BE2C (cell line): ENCODE measurements at regions not wholly inside any gene's neighbourhood (a gene's known extent, or its start where the extent isn't known, plus 50 kb on each side); places are given as distances from the start of the nearest gene placed in this dataset.

Experiments used
- DNase-seq: peaks from one replicate; pipeline ENCODE4 v3.0.0-alpha.2; 2020
- H3K27me3 ChIP-seq: fragments of 250-450 bp; sonication (Bioruptor Pico); 2 replicates; pipeline ENCODE4 v1.5.1; 2020; ENCODE audit warnings: mild to moderate bottlenecking
- H3K36me3 ChIP-seq: fragments of 250-450 bp; sonication (Bioruptor Pico); 2 replicates; pipeline ENCODE4 v1.5.1; 2020; ENCODE audit warnings: mild to moderate bottlenecking
- H3K4me1 ChIP-seq: fragments of 250-450 bp; sonication (Bioruptor Pico); 2 replicates; pipeline ENCODE4 v1.5.1; 2020
- H3K4me3 ChIP-seq: 2 replicates; pipeline ENCODE4 v1.5.1; 2011; ENCODE audit warnings: low read depth, low read length
- H3K9me3 ChIP-seq: fragments of 250-450 bp; sonication (Bioruptor Pico); 2 replicates; pipeline ENCODE4 v1.5.1; 2020
- TF ChIP-seq, protein P1 (sequence below): IDR thresholded peaks from 2 replicates; pipeline ENCODE4 v1.5.1; 2012; ENCODE audit warnings: mild to moderate bottlenecking, low read depth, low read length

- Histone ChIP-seq H3K36me3 (no peaks in the 10 kb centered on the region), H3K27me3 (no peaks in the 10 kb centered on the region), H3K4me1 (no peaks in the 10 kb centered on the region), H3K4me3 (no peak overlapping the region), H3K9me3 (no peaks in the 10 kb centered on the region)
- TF ChIP-seq, protein P1, sequence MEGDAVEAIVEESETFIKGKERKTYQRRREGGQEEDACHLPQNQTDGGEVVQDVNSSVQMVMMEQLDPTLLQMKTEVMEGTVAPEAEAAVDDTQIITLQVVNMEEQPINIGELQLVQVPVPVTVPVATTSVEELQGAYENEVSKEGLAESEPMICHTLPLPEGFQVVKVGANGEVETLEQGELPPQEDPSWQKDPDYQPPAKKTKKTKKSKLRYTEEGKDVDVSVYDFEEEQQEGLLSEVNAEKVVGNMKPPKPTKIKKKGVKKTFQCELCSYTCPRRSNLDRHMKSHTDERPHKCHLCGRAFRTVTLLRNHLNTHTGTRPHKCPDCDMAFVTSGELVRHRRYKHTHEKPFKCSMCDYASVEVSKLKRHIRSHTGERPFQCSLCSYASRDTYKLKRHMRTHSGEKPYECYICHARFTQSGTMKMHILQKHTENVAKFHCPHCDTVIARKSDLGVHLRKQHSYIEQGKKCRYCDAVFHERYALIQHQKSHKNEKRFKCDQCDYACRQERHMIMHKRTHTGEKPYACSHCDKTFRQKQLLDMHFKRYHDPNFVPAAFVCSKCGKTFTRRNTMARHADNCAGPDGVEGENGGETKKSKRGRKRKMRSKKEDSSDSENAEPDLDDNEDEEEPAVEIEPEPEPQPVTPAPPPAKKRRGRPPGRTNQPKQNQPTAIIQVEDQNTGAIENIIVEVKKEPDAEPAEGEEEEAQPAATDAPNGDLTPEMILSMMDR: no peak
- DNase-seq: no peak
Observed at GRCh38 chr9:88291856-88292255, 96.4 kb upstream of the SPIN1 start.

DNA sequence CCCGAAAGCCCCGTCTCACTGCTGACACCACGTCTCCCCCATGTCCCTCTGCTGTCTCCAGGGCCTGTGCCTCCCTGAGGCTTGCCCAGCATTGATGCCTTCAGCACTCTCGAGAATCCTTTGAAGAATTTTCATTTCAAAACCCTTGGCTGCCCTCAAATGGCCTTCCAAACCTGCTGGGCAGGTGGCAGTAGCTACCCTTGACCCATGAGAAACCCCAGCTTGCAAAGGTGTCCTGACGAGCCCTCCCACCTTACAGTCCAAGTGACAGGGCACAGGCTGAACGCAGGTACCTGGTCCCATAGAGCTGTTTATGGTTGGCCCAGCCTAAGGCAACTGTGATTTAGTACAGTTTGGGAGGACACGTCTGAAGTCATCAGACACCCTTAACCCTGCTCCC is 97.2 kb upstream of the SPIN1 start:
- Histone ChIP-seq H3K27me3 (no peaks in the 10 kb centered on the region), H3K4me3 (no peak overlapping the region), H3K4me1 (no peaks in the 10 kb centered on the region), H3K36me3 (no peaks in the 10 kb centered on the region), H3K9me3 (no peaks in the 10 kb centered on the region)
- TF ChIP-seq, protein P1: no peak
- no peak for DNase-seq

DNA sequence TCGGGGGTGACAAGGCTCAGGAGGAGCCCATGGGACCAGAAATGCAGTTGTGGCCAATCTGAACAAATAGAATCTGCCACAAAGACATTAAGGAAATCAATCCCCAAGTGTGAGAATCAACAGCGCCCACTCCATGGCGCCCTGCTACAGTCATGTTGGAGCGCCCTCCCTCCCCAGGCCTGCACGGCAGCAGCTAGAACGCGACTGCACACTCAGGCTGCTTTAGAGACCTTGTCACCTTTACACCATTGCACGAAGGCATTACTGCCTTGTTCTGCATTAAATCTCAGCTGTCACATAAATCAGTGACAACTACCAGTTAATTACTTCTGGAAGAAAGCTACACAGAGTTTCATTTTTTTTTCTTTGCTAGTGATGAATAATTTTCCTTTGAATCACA is 98.7 kb upstream of the SPIN1 start:
- H3K27me3 ChIP-seq: no peaks in the 10 kb centered on the region
- no peaks in the 10 kb centered on the region for H3K9me3 ChIP-seq
- DNase-seq: no peak
- TF ChIP-seq, protein P1: no peak
- no peak overlapping the region for H3K4me3 ChIP-seq
- H3K4me1 ChIP-seq: no peaks in the 10 kb centered on the region
- H3K36me3 ChIP-seq: no peaks in the 10 kb centered on the region

DNA sequence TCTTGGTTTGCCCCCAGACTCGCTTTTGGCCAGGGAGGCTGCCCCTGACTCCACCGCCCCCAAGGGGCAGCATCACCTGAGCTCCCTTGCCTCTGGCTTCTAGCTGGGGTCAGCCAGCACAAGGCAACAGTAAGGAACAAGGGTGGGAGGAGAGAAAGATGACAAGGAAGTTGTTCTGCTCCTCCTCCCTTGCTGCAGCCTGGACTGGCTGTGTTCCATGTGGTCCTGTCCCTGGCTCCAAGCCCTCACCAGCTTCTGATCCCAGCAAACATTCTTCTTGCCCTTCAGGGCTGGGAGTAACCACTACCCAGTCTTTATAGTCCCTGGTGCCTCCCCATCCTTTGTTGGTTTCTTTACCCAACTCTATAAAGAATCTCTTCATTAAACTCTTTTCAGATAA is 100.3 kb upstream of the SPIN1 start:
- no peaks in the 10 kb centered on the region for H3K36me3 ChIP-seq
- H3K4me1 ChIP-seq: no peaks in the 10 kb centered on the region
- TF ChIP-seq, protein P1: no peak
- H3K9me3 ChIP-seq: no peaks in the 10 kb centered on the region
- no peak overlapping the region for H3K4me3 ChIP-seq
- no peaks in the 10 kb centered on the region for H3K27me3 ChIP-seq
- DNase-seq: no peak

DNA sequence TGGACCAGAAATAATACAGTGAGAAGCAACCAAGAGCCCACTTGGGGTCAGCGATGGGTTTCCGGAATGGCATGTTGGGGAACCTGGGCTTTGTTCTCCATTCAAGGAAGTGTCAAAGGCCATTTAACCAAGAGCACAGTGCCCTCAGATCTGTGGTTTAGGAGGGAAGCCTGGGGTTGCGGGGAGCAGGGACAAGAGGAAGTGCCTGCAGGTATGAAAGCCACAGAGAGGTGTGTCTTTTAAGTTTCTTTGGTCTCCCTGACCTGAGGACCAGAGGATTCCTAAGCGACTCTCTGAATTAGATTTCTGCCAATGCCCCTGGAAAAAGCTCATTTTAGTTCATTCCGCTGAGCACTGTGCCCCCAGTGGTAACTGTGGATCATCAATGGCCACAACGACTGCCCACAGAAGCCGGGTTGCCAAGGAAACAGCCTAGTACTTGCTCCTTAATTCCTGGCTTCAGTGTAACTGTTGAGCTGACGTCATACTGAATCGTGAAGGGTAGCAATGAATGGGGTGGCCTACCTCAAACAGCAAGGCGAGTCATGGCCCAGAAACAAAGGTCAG is 107.3 kb upstream of the SPIN1 start:
- no peak for DNase-seq
- no peak overlapping the region for H3K4me3 ChIP-seq
- TF ChIP-seq, protein P1: peak; percentile 17; the same call in 1 of the 2 replicates
- no peaks in the 10 kb centered on the region for H3K9me3 ChIP-seq
- no peaks in the 10 kb centered on the region for H3K4me1 ChIP-seq
- no peaks in the 10 kb centered on the region for H3K27me3 ChIP-seq
- H3K36me3 ChIP-seq: no peaks in the 10 kb centered on the region

DNA sequence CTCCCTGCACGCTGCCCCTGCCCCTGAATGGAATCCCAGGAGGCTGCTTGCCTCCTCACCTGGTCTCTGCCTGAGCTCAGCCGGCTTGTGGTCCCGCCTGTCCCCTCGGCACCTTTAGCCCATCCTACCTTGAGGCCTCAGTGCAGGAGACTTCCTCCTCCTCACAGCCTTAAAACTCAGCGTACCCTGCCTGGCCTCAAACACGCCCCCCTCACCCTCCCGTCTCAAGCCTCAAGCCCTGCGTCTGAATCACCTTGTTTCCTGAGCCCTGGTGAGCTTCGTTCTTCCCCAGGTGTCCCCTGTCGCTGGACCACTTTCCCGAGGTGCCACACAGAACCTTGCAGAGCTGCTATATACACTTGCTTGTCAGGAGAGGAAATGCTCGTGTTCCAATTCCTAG is 110.2 kb upstream of the SPIN1 start:
- H3K4me1 ChIP-seq: no peaks in the 10 kb centered on the region
- no peak for DNase-seq
- no peaks in the 10 kb centered on the region for H3K9me3 ChIP-seq
- no peaks in the 10 kb centered on the region for H3K27me3 ChIP-seq
- no peak overlapping the region for H3K4me3 ChIP-seq
- TF ChIP-seq, protein P1: no peak
- H3K36me3 ChIP-seq: no peaks in the 10 kb centered on the region
